Ishikawa (cell line): ENCODE measurements at regions not wholly inside any gene's neighbourhood (a gene's known extent, or its start where the extent isn't known, plus 50 kb on each side); places are given as distances from the start of the nearest gene placed in this dataset.

ENCODE experiments used
- CEBPB ChIP-seq: IDR thresholded peaks from 2 replicates; pipeline ENCODE4 v1.6.1; 2012
- EGR1 ChIP-seq: IDR thresholded peaks from 2 replicates; pipeline ENCODE4 v1.6.1; 2012
- EP300 ChIP-seq: IDR thresholded peaks from 2 replicates; pipeline ENCODE4 v1.6.1; 2012; ENCODE audit warnings: borderline replicate concordance
- FOXM1 ChIP-seq: IDR thresholded peaks from 2 replicates; pipeline ENCODE4 v1.6.1; 2012; ENCODE audit warnings: low read depth, borderline replicate concordance
- NFIC ChIP-seq: IDR thresholded peaks from 2 replicates; pipeline ENCODE4 v1.6.1; 2012
- RAD21 ChIP-seq: IDR thresholded peaks from 2 replicates; pipeline ENCODE4 v1.6.1; 2012; ENCODE audit warnings: low read depth
- YY1 ChIP-seq: IDR thresholded peaks from 2 replicates; pipeline ENCODE4 v1.6.1; 2012; ENCODE audit warnings: low read depth
- ZBTB7A ChIP-seq: IDR thresholded peaks from 2 replicates; pipeline ENCODE4 v1.6.1; 2012; ENCODE audit warnings: low read depth
- TF ChIP-seq, protein P1 (sequence below): IDR thresholded peaks from 2 replicates; pipeline ENCODE4 v1.6.1; 2012
- TF ChIP-seq, protein P2 (sequence below): IDR thresholded peaks from 2 replicates; pipeline ENCODE4 v1.6.1; 2012

GRCh38 chr7:115477193-115477651 lies 553.3 kb downstream of the TFEC start:
- TF ChIP-seq ZBTB7A (no peak), EGR1 (no peak), CEBPB (no peak), NFIC (no peak), YY1 (no peak), EP300 (no peak), RAD21 (no peak), FOXM1 (no peak)
- TF ChIP-seq, protein P1, sequence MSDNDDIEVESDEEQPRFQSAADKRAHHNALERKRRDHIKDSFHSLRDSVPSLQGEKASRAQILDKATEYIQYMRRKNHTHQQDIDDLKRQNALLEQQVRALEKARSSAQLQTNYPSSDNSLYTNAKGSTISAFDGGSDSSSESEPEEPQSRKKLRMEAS, result no peak
- TF ChIP-seq, protein P2, sequence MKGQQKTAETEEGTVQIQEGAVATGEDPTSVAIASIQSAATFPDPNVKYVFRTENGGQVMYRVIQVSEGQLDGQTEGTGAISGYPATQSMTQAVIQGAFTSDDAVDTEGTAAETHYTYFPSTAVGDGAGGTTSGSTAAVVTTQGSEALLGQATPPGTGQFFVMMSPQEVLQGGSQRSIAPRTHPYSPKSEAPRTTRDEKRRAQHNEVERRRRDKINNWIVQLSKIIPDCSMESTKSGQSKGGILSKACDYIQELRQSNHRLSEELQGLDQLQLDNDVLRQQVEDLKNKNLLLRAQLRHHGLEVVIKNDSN, result no peak
